ENCODE measurements at regions not wholly inside any gene's neighbourhood (a gene's known extent, or its start where the extent isn't known, plus 50 kb on each side); places are given as distances from the start of the nearest gene placed in this dataset. TPM values are rescaled to one million over a fixed set of nuclear protein-coding genes. Genes with fewer than 3 reads are reported as not detected.

Small RNA genes lying in the stretch of these regions (small RNA-seq; reads per million reads assigned to genes)
- not detected for gene RNU6-837P (ENCODE audit: insufficient read depth)
